ENCODE measurements at regions not wholly inside any gene's neighbourhood (a gene's known extent, or its start where the extent isn't known, plus 50 kb on each side); places are given as distances from the start of the nearest gene placed in this dataset.

- no peak overlapping the region for H3K4me3 Mint-ChIP-seq
- no peaks in the 10 kb centered on the region for H3K4me1 Mint-ChIP-seq
- H3K27ac Mint-ChIP-seq = no peak overlapping the region
- ATAC-seq (replicated peaks) = peak; percentile 64
- H3K27me3 Mint-ChIP-seq = peaks cover 5% of the 10 kb centered on the region
- H3K9me3 Mint-ChIP-seq = no peaks in the 10 kb centered on the region
- H3K36me3 Mint-ChIP-seq (ENCODE audit: low read depth) = no peaks in the 10 kb centered on the region
These were observed 169.1 kb downstream of the ZC3H11B start for GRCh38 chr1:219443763-219444162.

GRCh38 chr1:219442611-219443061 is 170.3 kb downstream of the ZC3H11B start:
- H3K4me3 Mint-ChIP-seq = no peak overlapping the region

GRCh38 chr1:219441884-219442283 is 171.0 kb downstream of the ZC3H11B start:
- Mint-ChIP-seq H3K36me3 (ENCODE audit: low read depth) (no peaks in the 10 kb centered on the region), H3K9me3 (no peaks in the 10 kb centered on the region), H3K4me1 (no peaks in the 10 kb centered on the region), H3K27ac (peak overlapping the region; percentile 44), H3K4me3 (no peak overlapping the region), H3K27me3 (peaks cover 3% of the 10 kb centered on the region)
- ATAC-seq (replicated peaks) = no peak

More at GRCh38 chr1:219442611-219443061, 170.3 kb downstream of the ZC3H11B start:
- no peaks in the 10 kb centered on the region for H3K36me3 Mint-ChIP-seq (ENCODE audit: low read depth)
- H3K27me3 Mint-ChIP-seq = peaks cover 3% of the 10 kb centered on the region
- H3K4me1 Mint-ChIP-seq = no peaks in the 10 kb centered on the region
- ATAC-seq (replicated peaks) = peak; percentile 55
- no peaks in the 10 kb centered on the region for H3K9me3 Mint-ChIP-seq
- no peak overlapping the region for H3K27ac Mint-ChIP-seq

- Mint-ChIP-seq H3K36me3 (ENCODE audit: low read depth) (no peaks in the 10 kb centered on the region), H3K9me3 (no peaks in the 10 kb centered on the region), H3K4me3 (no peak overlapping the region), H3K27ac (no peak overlapping the region), H3K4me1 (no peaks in the 10 kb centered on the region), H3K27me3 (peaks cover 3% of the 10 kb centered on the region)
- ATAC-seq (replicated peaks) = no peak
These were observed 173.5 kb downstream of the ZC3H11B start for GRCh38 chr1:219439376-219439775.

GRCh38 chr1:219438386-219438785 is 174.5 kb downstream of the ZC3H11B start:
- Mint-ChIP-seq H3K4me1 (no peaks in the 10 kb centered on the region), H3K4me3 (no peak overlapping the region), H3K27me3 (peaks cover 3% of the 10 kb centered on the region), H3K9me3 (no peaks in the 10 kb centered on the region), H3K27ac (no peak overlapping the region), H3K36me3 (ENCODE audit: low read depth) (no peaks in the 10 kb centered on the region)
- ATAC-seq (replicated peaks) = peak; percentile 56

GRCh38 chr1:219434923-219435297 is 178.0 kb downstream of the ZC3H11B start:
- Mint-ChIP-seq H3K4me1 (no peaks in the 10 kb centered on the region), H3K36me3 (ENCODE audit: low read depth) (no peaks in the 10 kb centered on the region), H3K27me3 (no peaks in the 10 kb centered on the region), H3K27ac (no peak overlapping the region), H3K9me3 (no peaks in the 10 kb centered on the region), H3K4me3 (no peak overlapping the region)
- no peak for ATAC-seq (replicated peaks)

- no peak for ATAC-seq (replicated peaks)
- Mint-ChIP-seq H3K36me3 (ENCODE audit: low read depth) (no peaks in the 10 kb centered on the region), H3K4me1 (no peaks in the 10 kb centered on the region), H3K27ac (no peak overlapping the region), H3K9me3 (no peaks in the 10 kb centered on the region), H3K27me3 (no peaks in the 10 kb centered on the region), H3K4me3 (no peak overlapping the region)
These were observed 178.5 kb downstream of the ZC3H11B start for GRCh38 chr1:219434285-219434922.

- Mint-ChIP-seq H3K36me3 (ENCODE audit: low read depth) (no peaks in the 10 kb centered on the region), H3K27me3 (no peaks in the 10 kb centered on the region), H3K4me1 (no peaks in the 10 kb centered on the region), H3K27ac (no peak overlapping the region), H3K9me3 (no peaks in the 10 kb centered on the region), H3K4me3 (no peak overlapping the region)
- no peak for ATAC-seq (replicated peaks)
These were observed 179.3 kb downstream of the ZC3H11B start for GRCh38 chr1:219433496-219434131.

- no peaks in the 10 kb centered on the region for H3K4me1 Mint-ChIP-seq
- H3K36me3 Mint-ChIP-seq (ENCODE audit: low read depth) = no peaks in the 10 kb centered on the region
These were observed 179.9 kb downstream of the ZC3H11B start for GRCh38 chr1:219433001-219433400.

GRCh38 chr1:219432191-219432606 is 180.7 kb downstream of the ZC3H11B start:
- Mint-ChIP-seq H3K27me3 (no peaks in the 10 kb centered on the region), H3K4me1 (no peaks in the 10 kb centered on the region), H3K36me3 (ENCODE audit: low read depth) (no peaks in the 10 kb centered on the region), H3K9me3 (no peaks in the 10 kb centered on the region), H3K27ac (no peak overlapping the region), H3K4me3 (no peak overlapping the region)
- peak; percentile 48 for ATAC-seq (replicated peaks)

More at GRCh38 chr1:219433001-219433400, 179.9 kb downstream of the ZC3H11B start:
- ATAC-seq (replicated peaks) = no peak
- Mint-ChIP-seq H3K27me3 (no peaks in the 10 kb centered on the region), H3K4me3 (no peak overlapping the region), H3K9me3 (no peaks in the 10 kb centered on the region), H3K27ac (no peak overlapping the region)

- Mint-ChIP-seq H3K27me3 (no peaks in the 10 kb centered on the region), H3K9me3 (no peaks in the 10 kb centered on the region), H3K4me3 (no peak overlapping the region), H3K4me1 (no peaks in the 10 kb centered on the region), H3K36me3 (ENCODE audit: low read depth) (no peaks in the 10 kb centered on the region), H3K27ac (no peak overlapping the region)
- peak; percentile 68 for ATAC-seq (replicated peaks)
These were observed 182.5 kb downstream of the ZC3H11B start for GRCh38 chr1:219430419-219430818.

- Mint-ChIP-seq H3K4me1 (no peaks in the 10 kb centered on the region), H3K9me3 (no peaks in the 10 kb centered on the region)
- no peak for ATAC-seq (replicated peaks)
These were observed 184.3 kb downstream of the ZC3H11B start for GRCh38 chr1:219428651-219429050.

GRCh38 chr1:219427989-219428388 is 184.9 kb downstream of the ZC3H11B start:
- Mint-ChIP-seq H3K9me3 (no peaks in the 10 kb centered on the region), H3K27ac (peak overlapping the region; percentile 61), H3K4me3 (no peak overlapping the region), H3K4me1 (no peaks in the 10 kb centered on the region), H3K27me3 (no peaks in the 10 kb centered on the region), H3K36me3 (ENCODE audit: low read depth) (no peaks in the 10 kb centered on the region)
- ATAC-seq (replicated peaks) = no peak

More at GRCh38 chr1:219428651-219429050, 184.3 kb downstream of the ZC3H11B start:
- Mint-ChIP-seq H3K27me3 (no peaks in the 10 kb centered on the region), H3K27ac (peak overlapping the region; percentile 4), H3K36me3 (ENCODE audit: low read depth) (no peaks in the 10 kb centered on the region), H3K4me3 (no peak overlapping the region)

- no peaks in the 10 kb centered on the region for H3K9me3 Mint-ChIP-seq
- H3K27me3 Mint-ChIP-seq = no peaks in the 10 kb centered on the region
- peak overlapping the region; percentile 61 for H3K27ac Mint-ChIP-seq
- no peaks in the 10 kb centered on the region for H3K4me1 Mint-ChIP-seq
- no peaks in the 10 kb centered on the region for H3K36me3 Mint-ChIP-seq (ENCODE audit: low read depth)
- peak; percentile 19 for ATAC-seq (replicated peaks)
- no peak overlapping the region for H3K4me3 Mint-ChIP-seq
These were observed 185.5 kb downstream of the ZC3H11B start for GRCh38 chr1:219427403-219427802.

- Mint-ChIP-seq H3K4me1 (no peaks in the 10 kb centered on the region), H3K27ac (peak overlapping the region; percentile 78), H3K36me3 (ENCODE audit: low read depth) (no peaks in the 10 kb centered on the region), H3K9me3 (no peaks in the 10 kb centered on the region), H3K27me3 (no peaks in the 10 kb centered on the region), H3K4me3 (peak overlapping the region; percentile 3)
- peak; percentile 87 for ATAC-seq (replicated peaks)
These were observed 189.9 kb downstream of the ZC3H11B start for GRCh38 chr1:219422811-219423598.
